AG09319 (cell line): ENCODE measurements at regions not wholly inside any gene's neighbourhood (a gene's known extent, or its start where the extent isn't known, plus 50 kb on each side); places are given as distances from the start of the nearest gene placed in this dataset.

Experiments used
- DNase-seq: peaks from one replicate; pipeline ENCODE4 v3.0.0-alpha.2; 2010; ENCODE audit warnings: low read depth; ENCODE audit errors: extremely low read depth
- TF ChIP-seq, protein P1 (sequence below): IDR thresholded peaks from 2 replicates; pipeline ENCODE4 v1.5.1; 2011; ENCODE audit warnings: low read depth, mild to moderate bottlenecking, inconsistent platforms, low read length, moderate library complexity

DNA sequence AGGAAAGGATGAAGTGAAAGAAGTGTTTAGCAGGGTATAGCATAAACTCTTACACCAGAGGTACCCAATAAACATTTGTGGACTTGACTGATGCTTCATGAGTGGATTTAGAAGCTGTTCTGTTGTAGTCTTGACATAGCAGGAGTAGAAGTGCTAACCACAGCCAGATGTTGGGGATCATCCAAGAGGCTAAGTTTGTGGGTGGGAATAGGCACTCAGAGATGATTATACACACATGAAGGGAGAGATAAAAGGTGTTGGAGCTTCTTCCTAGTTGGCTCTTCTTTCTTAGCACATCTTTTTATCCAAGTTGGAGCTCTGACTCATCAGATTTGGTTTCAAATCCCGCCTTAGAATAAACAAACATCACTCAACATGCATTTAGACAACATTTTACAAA, 166.7 kb upstream of the E2F7 start:
- peak; percentile 79 for DNase-seq
- TF ChIP-seq, protein P1, sequence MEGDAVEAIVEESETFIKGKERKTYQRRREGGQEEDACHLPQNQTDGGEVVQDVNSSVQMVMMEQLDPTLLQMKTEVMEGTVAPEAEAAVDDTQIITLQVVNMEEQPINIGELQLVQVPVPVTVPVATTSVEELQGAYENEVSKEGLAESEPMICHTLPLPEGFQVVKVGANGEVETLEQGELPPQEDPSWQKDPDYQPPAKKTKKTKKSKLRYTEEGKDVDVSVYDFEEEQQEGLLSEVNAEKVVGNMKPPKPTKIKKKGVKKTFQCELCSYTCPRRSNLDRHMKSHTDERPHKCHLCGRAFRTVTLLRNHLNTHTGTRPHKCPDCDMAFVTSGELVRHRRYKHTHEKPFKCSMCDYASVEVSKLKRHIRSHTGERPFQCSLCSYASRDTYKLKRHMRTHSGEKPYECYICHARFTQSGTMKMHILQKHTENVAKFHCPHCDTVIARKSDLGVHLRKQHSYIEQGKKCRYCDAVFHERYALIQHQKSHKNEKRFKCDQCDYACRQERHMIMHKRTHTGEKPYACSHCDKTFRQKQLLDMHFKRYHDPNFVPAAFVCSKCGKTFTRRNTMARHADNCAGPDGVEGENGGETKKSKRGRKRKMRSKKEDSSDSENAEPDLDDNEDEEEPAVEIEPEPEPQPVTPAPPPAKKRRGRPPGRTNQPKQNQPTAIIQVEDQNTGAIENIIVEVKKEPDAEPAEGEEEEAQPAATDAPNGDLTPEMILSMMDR: no peak

DNA sequence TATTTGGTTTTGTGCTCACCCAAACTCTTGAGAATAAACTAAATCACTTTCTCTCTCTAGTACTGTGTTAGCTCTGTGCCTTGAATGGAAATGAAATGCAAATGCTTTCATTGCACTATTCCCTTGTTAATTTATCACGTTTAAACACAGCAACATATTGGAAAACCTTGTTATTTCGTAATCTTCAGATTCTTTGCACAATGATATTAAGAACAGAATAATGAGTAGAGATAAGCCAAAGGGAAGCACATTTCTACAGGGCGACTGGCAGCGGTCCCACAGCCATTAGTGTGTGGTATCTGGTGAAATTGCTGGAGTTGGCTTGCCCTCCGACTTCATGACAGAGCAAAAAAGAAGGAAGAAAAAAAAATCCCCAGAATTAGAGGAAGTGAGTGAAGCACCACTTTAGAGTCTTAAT, 166.1 kb upstream of the E2F7 start:
- TF ChIP-seq, protein P1: no peak
- peak; percentile 80 for DNase-seq

DNA sequence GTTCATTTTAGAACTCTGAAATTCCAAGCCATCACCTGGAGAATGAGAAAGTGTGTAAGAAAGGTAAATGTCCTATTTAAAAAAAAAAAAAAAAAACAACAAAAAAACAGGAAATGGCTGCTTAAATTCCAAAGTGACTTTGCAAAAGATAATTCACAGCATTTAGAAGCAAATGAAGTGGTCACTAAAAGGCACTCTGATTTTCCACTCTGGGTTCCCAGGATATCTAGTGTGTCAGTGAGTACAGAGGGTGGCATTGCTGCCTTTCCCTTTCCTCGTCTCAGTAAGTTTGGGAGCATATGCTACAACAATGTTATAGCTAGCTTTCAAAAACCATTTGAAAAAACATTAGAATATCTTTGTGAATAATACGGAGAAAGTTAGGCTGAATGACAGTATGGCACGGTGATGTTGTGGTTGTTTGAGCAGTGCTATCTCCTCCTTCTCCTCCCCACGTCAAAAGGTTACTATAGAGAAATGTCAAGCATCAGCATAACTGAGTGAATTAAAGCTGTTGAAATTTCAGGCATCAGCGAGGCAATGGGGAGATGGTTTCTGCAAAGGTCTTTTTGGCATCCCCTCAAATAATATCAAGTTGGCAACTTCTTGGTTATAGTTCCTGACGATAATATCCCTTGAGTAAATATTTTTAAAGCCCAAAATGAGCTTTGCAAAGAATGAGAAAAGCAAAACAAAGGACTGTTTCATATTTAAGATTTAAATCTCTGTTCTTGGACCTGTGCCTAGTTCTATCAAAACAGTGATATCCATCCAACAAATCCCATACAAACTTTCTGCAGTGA, 164.5 kb upstream of the E2F7 start:
- TF ChIP-seq, protein P1: no peak
- DNase-seq: peak; percentile 31

DNA sequence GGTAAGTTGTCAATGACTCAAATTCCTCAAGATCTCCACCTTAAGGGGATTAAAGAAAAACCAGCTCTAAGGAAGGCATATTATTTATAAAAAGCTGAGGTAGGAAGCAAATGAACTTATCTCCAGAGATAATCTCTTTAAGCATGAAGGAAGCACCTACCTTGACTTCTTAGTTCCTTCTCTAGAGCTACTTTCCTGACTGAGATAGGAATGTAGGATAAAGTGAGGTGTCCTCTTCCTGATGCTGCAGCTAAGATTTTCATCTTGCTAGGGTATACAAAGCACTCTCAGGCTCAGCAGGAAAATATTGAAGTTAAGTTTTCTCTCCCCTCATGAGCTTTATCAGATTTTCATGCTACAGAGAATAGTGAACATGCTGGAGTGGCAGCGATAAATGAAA, 163.0 kb upstream of the E2F7 start:
- DNase-seq: no peak
- TF ChIP-seq, protein P1: no peak

DNA sequence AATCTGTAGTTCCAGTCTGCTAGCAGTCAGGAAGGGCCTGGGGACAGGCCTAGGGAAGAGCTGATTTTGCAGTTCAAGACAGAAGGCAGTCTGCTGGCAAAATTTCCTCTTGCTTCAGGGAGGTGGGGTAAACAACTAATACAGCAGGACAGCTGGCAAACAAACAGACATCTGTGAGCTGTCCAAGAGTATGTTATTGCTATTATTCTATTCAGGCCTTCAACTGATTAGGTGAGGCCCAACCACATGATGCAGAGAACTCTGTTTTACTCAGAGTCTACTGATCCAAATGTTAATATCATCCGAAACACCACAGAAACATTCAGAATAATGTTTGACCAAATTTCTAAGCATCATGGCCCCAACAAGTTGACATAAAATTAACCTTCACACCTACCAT, 161.0 kb upstream of the E2F7 start:
- DNase-seq: no peak
- TF ChIP-seq, protein P1: no peak

DNA sequence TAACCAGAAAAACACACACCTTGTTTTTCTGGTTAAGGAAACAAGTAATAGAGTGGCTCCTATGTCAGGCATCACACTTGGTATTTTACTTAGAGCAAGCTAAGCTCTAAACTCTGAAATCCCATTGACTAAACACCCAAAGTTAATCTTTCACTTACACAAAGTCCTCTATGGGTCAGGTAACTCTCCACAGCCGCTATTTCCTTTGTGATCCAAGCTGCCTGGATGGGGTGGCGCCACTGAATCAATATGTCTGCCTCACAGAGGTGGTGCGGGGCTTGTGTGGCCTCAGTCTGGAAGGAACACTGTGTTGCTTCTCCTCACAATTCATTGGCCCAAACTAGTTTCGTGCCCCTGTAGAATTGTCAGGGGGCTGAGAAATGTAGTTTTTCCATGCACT, 160.0 kb upstream of the E2F7 start:
- TF ChIP-seq, protein P1: no peak
- DNase-seq: no peak

DNA sequence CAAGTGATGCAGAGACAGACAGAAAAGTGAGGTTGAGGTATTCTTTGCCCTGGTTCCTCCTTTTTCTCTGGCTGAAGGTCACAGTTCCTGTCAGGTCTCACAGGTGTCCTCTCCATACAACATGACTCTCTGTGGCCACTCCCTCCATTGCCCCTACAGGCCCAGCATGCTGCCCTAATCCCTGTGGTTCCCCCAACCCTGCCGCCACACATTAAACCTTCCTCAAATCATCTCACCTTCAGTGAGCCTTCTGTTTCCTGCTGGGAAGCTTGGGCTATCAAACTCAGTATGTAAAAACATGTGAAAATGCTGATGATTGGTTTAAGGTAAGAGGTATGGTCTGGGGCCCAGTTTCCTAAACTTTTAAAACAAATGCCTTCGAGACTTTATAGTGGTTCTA, 159.0 kb upstream of the E2F7 start:
- TF ChIP-seq, protein P1: no peak
- no peak for DNase-seq
